ENCODE measurements at regions not wholly inside any gene's neighbourhood (a gene's known extent, or its start where the extent isn't known, plus 50 kb on each side); places are given as distances from the start of the nearest gene placed in this dataset.

- Mint-ChIP-seq H3K4me1 (ENCODE audit: low read depth) (no peaks in the 10 kb centered on the region), H3K27ac (no peak overlapping the region), H3K36me3 (ENCODE audit: low read depth) (no peaks in the 10 kb centered on the region), H3K9me3 (no peaks in the 10 kb centered on the region), H3K27me3 (ENCODE audit: low read depth) (no peaks in the 10 kb centered on the region), H3K4me3 (no peak overlapping the region)
- no peak for DNase-seq (ENCODE audit: low spot score)
Observed at GRCh38 chr21:38013741-38014140, 97.5 kb upstream of the KCNJ6 start.

GRCh38 chr21:38014298-38014697 lies 98.0 kb upstream of the KCNJ6 start:
- Mint-ChIP-seq H3K4me3 (no peak overlapping the region), H3K9me3 (no peaks in the 10 kb centered on the region), H3K4me1 (ENCODE audit: low read depth) (no peaks in the 10 kb centered on the region), H3K27me3 (ENCODE audit: low read depth) (no peaks in the 10 kb centered on the region), H3K36me3 (ENCODE audit: low read depth) (no peaks in the 10 kb centered on the region), H3K27ac (no peak overlapping the region)
- DNase-seq (ENCODE audit: low spot score): no peak

- Mint-ChIP-seq H3K4me1 (ENCODE audit: low read depth) (no peaks in the 10 kb centered on the region), H3K27ac (no peak overlapping the region), H3K36me3 (ENCODE audit: low read depth) (no peaks in the 10 kb centered on the region), H3K27me3 (ENCODE audit: low read depth) (no peaks in the 10 kb centered on the region), H3K4me3 (no peak overlapping the region), H3K9me3 (no peaks in the 10 kb centered on the region)
- no peak for DNase-seq (ENCODE audit: low spot score)
Observed at GRCh38 chr21:38027901-38028498, 111.7 kb upstream of the KCNJ6 start.

- Mint-ChIP-seq H3K27ac (no peak overlapping the region), H3K4me1 (ENCODE audit: low read depth) (no peaks in the 10 kb centered on the region), H3K27me3 (ENCODE audit: low read depth) (no peaks in the 10 kb centered on the region), H3K4me3 (no peak overlapping the region), H3K9me3 (no peaks in the 10 kb centered on the region), H3K36me3 (ENCODE audit: low read depth) (no peaks in the 10 kb centered on the region)
- no peak for DNase-seq (ENCODE audit: low spot score)
Observed at GRCh38 chr21:38032082-38032801, 116.0 kb upstream of the KCNJ6 start.

- H3K4me1 Mint-ChIP-seq (ENCODE audit: low read depth): no peaks in the 10 kb centered on the region
- H3K4me3 Mint-ChIP-seq: no peak overlapping the region
- no peak overlapping the region for H3K27ac Mint-ChIP-seq
- H3K36me3 Mint-ChIP-seq (ENCODE audit: low read depth): no peaks in the 10 kb centered on the region
- DNase-seq (ENCODE audit: low spot score): no peak
- no peaks in the 10 kb centered on the region for H3K27me3 Mint-ChIP-seq (ENCODE audit: low read depth)
- no peaks in the 10 kb centered on the region for H3K9me3 Mint-ChIP-seq
Observed at GRCh38 chr21:38036016-38036415, 119.8 kb upstream of the KCNJ6 start.

- no peak for DNase-seq (ENCODE audit: low spot score)
- Mint-ChIP-seq H3K27me3 (ENCODE audit: low read depth) (no peaks in the 10 kb centered on the region), H3K9me3 (no peaks in the 10 kb centered on the region), H3K36me3 (ENCODE audit: low read depth) (no peaks in the 10 kb centered on the region), H3K4me3 (no peak overlapping the region), H3K27ac (no peak overlapping the region), H3K4me1 (ENCODE audit: low read depth) (no peaks in the 10 kb centered on the region)
Observed at GRCh38 chr21:38037416-38037815, 121.2 kb upstream of the KCNJ6 start.

GRCh38 chr21:38039369-38039768 lies 123.1 kb upstream of the KCNJ6 start:
- H3K9me3 Mint-ChIP-seq: no peaks in the 10 kb centered on the region
- no peaks in the 10 kb centered on the region for H3K27me3 Mint-ChIP-seq (ENCODE audit: low read depth)
- H3K4me3 Mint-ChIP-seq: no peak overlapping the region
- no peak overlapping the region for H3K27ac Mint-ChIP-seq
- H3K4me1 Mint-ChIP-seq (ENCODE audit: low read depth): no peaks in the 10 kb centered on the region
- DNase-seq (ENCODE audit: low spot score): no peak
- no peaks in the 10 kb centered on the region for H3K36me3 Mint-ChIP-seq (ENCODE audit: low read depth)

GRCh38 chr21:38039841-38040240 lies 123.6 kb upstream of the KCNJ6 start:
- no peak overlapping the region for H3K4me3 Mint-ChIP-seq
- H3K27me3 Mint-ChIP-seq (ENCODE audit: low read depth): no peaks in the 10 kb centered on the region
- DNase-seq (ENCODE audit: low spot score): no peak
- H3K4me1 Mint-ChIP-seq (ENCODE audit: low read depth): no peaks in the 10 kb centered on the region
- H3K27ac Mint-ChIP-seq: no peak overlapping the region
- H3K36me3 Mint-ChIP-seq (ENCODE audit: low read depth): no peaks in the 10 kb centered on the region
- no peaks in the 10 kb centered on the region for H3K9me3 Mint-ChIP-seq

- H3K36me3 Mint-ChIP-seq (ENCODE audit: low read depth): no peaks in the 10 kb centered on the region
- DNase-seq (ENCODE audit: low spot score): no peak
- no peak overlapping the region for H3K4me3 Mint-ChIP-seq
- H3K9me3 Mint-ChIP-seq: no peaks in the 10 kb centered on the region
- H3K4me1 Mint-ChIP-seq (ENCODE audit: low read depth): no peaks in the 10 kb centered on the region
- no peak overlapping the region for H3K27ac Mint-ChIP-seq
- no peaks in the 10 kb centered on the region for H3K27me3 Mint-ChIP-seq (ENCODE audit: low read depth)
Observed at GRCh38 chr21:38041493-38041892, 125.2 kb upstream of the KCNJ6 start.

- no peak overlapping the region for H3K27ac Mint-ChIP-seq
- no peak overlapping the region for H3K4me3 Mint-ChIP-seq
- DNase-seq (ENCODE audit: low spot score): no peak
- H3K36me3 Mint-ChIP-seq (ENCODE audit: low read depth): no peaks in the 10 kb centered on the region
- H3K4me1 Mint-ChIP-seq (ENCODE audit: low read depth): no peaks in the 10 kb centered on the region
- no peaks in the 10 kb centered on the region for H3K27me3 Mint-ChIP-seq (ENCODE audit: low read depth)
- H3K9me3 Mint-ChIP-seq: no peaks in the 10 kb centered on the region
Observed at GRCh38 chr21:38042246-38042645, 126.0 kb upstream of the KCNJ6 start.

GRCh38 chr21:38048167-38048566 lies 131.9 kb upstream of the KCNJ6 start:
- no peak for DNase-seq (ENCODE audit: low spot score)
- H3K4me3 Mint-ChIP-seq: no peak overlapping the region
- H3K4me1 Mint-ChIP-seq (ENCODE audit: low read depth): no peaks in the 10 kb centered on the region
- no peak overlapping the region for H3K27ac Mint-ChIP-seq
- H3K36me3 Mint-ChIP-seq (ENCODE audit: low read depth): no peaks in the 10 kb centered on the region
- no peaks in the 10 kb centered on the region for H3K9me3 Mint-ChIP-seq
- no peaks in the 10 kb centered on the region for H3K27me3 Mint-ChIP-seq (ENCODE audit: low read depth)

GRCh38 chr21:38054334-38054733 lies 138.1 kb upstream of the KCNJ6 start:
- Mint-ChIP-seq H3K4me3 (no peak overlapping the region), H3K27ac (no peak overlapping the region), H3K4me1 (ENCODE audit: low read depth) (no peaks in the 10 kb centered on the region), H3K36me3 (ENCODE audit: low read depth) (no peaks in the 10 kb centered on the region), H3K9me3 (peaks cover 3% of the 10 kb centered on the region), H3K27me3 (ENCODE audit: low read depth) (no peaks in the 10 kb centered on the region)
- DNase-seq (ENCODE audit: low spot score): no peak

- no peaks in the 10 kb centered on the region for H3K4me1 Mint-ChIP-seq (ENCODE audit: low read depth)
- H3K4me3 Mint-ChIP-seq: no peak overlapping the region
- DNase-seq (ENCODE audit: low spot score): no peak
- H3K9me3 Mint-ChIP-seq: peaks cover 7% of the 10 kb centered on the region
- H3K27ac Mint-ChIP-seq: no peak overlapping the region
- no peaks in the 10 kb centered on the region for H3K36me3 Mint-ChIP-seq (ENCODE audit: low read depth)
- H3K27me3 Mint-ChIP-seq (ENCODE audit: low read depth): no peaks in the 10 kb centered on the region
Observed at GRCh38 chr21:38056481-38056880, 140.2 kb upstream of the KCNJ6 start.

GRCh38 chr21:38057626-38058025 lies 141.4 kb upstream of the KCNJ6 start:
- Mint-ChIP-seq H3K4me1 (ENCODE audit: low read depth) (no peaks in the 10 kb centered on the region), H3K4me3 (no peak overlapping the region), H3K27ac (no peak overlapping the region), H3K36me3 (ENCODE audit: low read depth) (no peaks in the 10 kb centered on the region), H3K9me3 (peaks cover 7% of the 10 kb centered on the region), H3K27me3 (ENCODE audit: low read depth) (no peaks in the 10 kb centered on the region)
- DNase-seq (ENCODE audit: low spot score): no peak

- Mint-ChIP-seq H3K4me1 (ENCODE audit: low read depth) (no peaks in the 10 kb centered on the region), H3K27me3 (ENCODE audit: low read depth) (no peaks in the 10 kb centered on the region)
- no peak for DNase-seq (ENCODE audit: low spot score)
Observed at GRCh38 chr21:38060533-38060932, 144.3 kb upstream of the KCNJ6 start.

More at GRCh38 chr21:38060533-38060932, 144.3 kb upstream of the KCNJ6 start:
- no peak overlapping the region for H3K4me3 Mint-ChIP-seq
- no peak overlapping the region for H3K27ac Mint-ChIP-seq
- H3K36me3 Mint-ChIP-seq (ENCODE audit: low read depth): no peaks in the 10 kb centered on the region
- H3K9me3 Mint-ChIP-seq: peaks cover 7% of the 10 kb centered on the region
